Suprapubic skin (tissue), 4 donors: ENCODE measurements at regions not wholly inside any gene's neighbourhood (a gene's known extent, or its start where the extent isn't known, plus 50 kb on each side); places are given as distances from the start of the nearest gene placed in this dataset.
A peak's percentile ranks its signal among the peaks of the same experiment; 100 is the strongest.

Source experiments
- DNase-seq, 2 donors: peaks; one replicate each; pipeline ENCODE4 v3.0.0-alpha.2; 2019; ENCODE audit warnings: low spot score in 2 of 2
- H3K27ac ChIP-seq: fragments of 200-600 bp; sonication (generic); one replicate; pipeline ENCODE4 v1.5.1; 2019
- H3K27me3 ChIP-seq: fragments of 200-600 bp; sonication (generic); one replicate; pipeline ENCODE4 v1.5.1; 2019
- H3K36me3 ChIP-seq: fragments of 200-600 bp; sonication (generic); one replicate; pipeline ENCODE4 v1.5.1; 2019
- H3K4me1 ChIP-seq: fragments of 200-600 bp; sonication (generic); one replicate; pipeline ENCODE4 v1.5.1; 2019
- H3K4me3 ChIP-seq: fragments of 200-600 bp; sonication (generic); one replicate; pipeline ENCODE4 v1.5.1; 2019; ENCODE audit warnings: mild to moderate bottlenecking
- H3K9me3 ChIP-seq: fragments of 200-600 bp; sonication (generic); one replicate; pipeline ENCODE4 v1.5.1; 2019
- CTCF ChIP-seq, 2 donors: fragments of 200-600 bp in 1 of 2; fragments of 450-650 bp in 1 of 2; sonication (generic) in 1 of 2; IDR thresholded peaks; one replicate each; pipeline ENCODE4 v1.5.1; 2016 to 2019; ENCODE audit warnings: antibody characterized with exemption in 2 of 2, mild to moderate bottlenecking in 1 of 2, moderate library complexity in 1 of 2
- EP300 ChIP-seq: sonication (generic); formaldehyde crosslinking; IDR thresholded peaks from one replicate; pipeline ENCODE4 v1.6.1; 2017; ENCODE audit warnings: antibody characterized with exemption
- POLR2A ChIP-seq, 2 donors: fragments of 450-650 bp; IDR thresholded peaks; one replicate each; pipeline ENCODE4 v1.6.1; 2017; ENCODE audit warnings: antibody characterized with exemption in 2 of 2, mild to moderate bottlenecking in 2 of 2, moderate library complexity in 2 of 2
- POLR2AphosphoS5 ChIP-seq, 3 donors: sonication (generic); formaldehyde crosslinking; IDR thresholded peaks; one replicate each; pipeline ENCODE4 v1.6.1; 2017; ENCODE audit warnings: antibody characterized with exemption in 3 of 3
- WGBS: methylation state at CpG from one replicate; pipeline ENCODE4 v1.1.5; 2018; 5-methylcytosine and 5-hydroxymethylcytosine counted together

DNA sequence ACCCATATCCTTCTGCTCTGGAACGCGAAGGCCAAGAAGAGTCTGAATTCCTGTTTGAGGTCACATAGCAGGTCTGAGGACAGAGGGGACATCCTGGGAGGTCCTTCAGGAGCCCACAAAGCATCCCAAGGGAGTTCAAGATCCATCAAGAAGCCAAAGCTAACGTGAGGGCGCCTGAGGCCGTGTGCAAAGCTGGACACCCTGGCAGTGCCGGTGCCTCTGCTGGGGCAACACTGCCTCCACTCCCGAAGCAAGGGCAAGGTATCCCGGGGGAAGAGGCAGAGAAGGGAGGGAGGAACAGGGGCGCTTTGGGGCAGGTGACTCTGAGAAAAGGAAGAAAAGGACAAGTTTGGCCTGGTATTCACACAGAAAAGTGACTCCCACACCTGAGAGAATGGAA is 50.3 kb upstream of the CDON start:
- 58% methylated on average over 9 of the region's 9 CpGs for WGBS
- no peaks in the 10 kb centered on the region for H3K9me3 ChIP-seq
- peaks cover 47% of the 10 kb centered on the region for H3K4me1 ChIP-seq
- no peaks in the 10 kb centered on the region for H3K36me3 ChIP-seq
- no peak overlapping the region for H3K4me3 ChIP-seq
- DNase-seq, result no peak
- peak overlapping the region; percentile 86 for H3K27ac ChIP-seq
- TF ChIP-seq POLR2A (IDR thresholded peaks at IDR 0.05), result no peak
- no peak for TF ChIP-seq EP300
- TF ChIP-seq CTCF (IDR thresholded peaks at IDR 0.05), result no peak
- no peak for TF ChIP-seq POLR2AphosphoS5 (IDR thresholded peaks at IDR 0.05)
- H3K27me3 ChIP-seq, result no peaks in the 10 kb centered on the region

DNA sequence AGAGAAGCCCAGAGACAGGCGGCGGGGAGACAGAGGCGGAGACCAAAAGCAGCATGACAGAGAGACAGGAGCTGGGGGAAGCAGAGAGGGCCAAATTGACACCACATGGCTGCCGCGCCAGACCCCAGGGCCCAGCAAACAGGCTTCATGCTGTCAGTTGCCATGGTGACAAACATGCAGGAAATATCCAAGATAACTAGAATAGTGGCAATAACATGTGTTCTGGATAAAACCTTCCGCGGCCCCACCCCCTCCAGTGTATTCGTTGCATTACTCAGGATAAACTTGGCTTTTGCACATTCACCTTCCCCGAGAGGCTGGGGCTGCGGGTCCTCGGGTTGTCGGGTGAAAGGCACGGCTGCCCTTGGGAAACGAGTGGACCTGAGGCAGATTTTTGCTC is 49.9 kb upstream of the CDON start:
- peak overlapping the region; percentile 86 for H3K27ac ChIP-seq
- DNase-seq, result peak; percentile 91 to 92
- 56% methylated on average over 14 of the region's 14 CpGs for WGBS
- H3K27me3 ChIP-seq, result no peaks in the 10 kb centered on the region
- TF ChIP-seq CTCF (IDR thresholded peaks at IDR 0.05) (no peak), POLR2A (IDR thresholded peaks at IDR 0.05) (peak in 1 of 2 donors; percentile 25), POLR2AphosphoS5 (IDR thresholded peaks at IDR 0.05) (peak in 1 of 3 donors; percentile 45), EP300 (no peak)
- no peaks in the 10 kb centered on the region for H3K36me3 ChIP-seq
- peaks cover 47% of the 10 kb centered on the region for H3K4me1 ChIP-seq
- no peak overlapping the region for H3K4me3 ChIP-seq
- H3K9me3 ChIP-seq, result no peaks in the 10 kb centered on the region
